ENCODE measurements at regions not wholly inside any gene's neighbourhood (a gene's known extent, or its start where the extent isn't known, plus 50 kb on each side); places are given as distances from the start of the nearest gene placed in this dataset.
"Not testable (repeated sequence)": the region's sequence is repeated elsewhere in the genome, so short reads cannot be mapped to it uniquely, and the experiment has no call there.

GRCh38 chr7:106752367-106752766 lies 91.4 kb upstream of the CCDC71L start:
- H3K36me3 ChIP-seq: no peaks in the 10 kb centered on the region
- TF ChIP-seq POLR2A (IDR thresholded peaks at IDR 0.05) (no peak), EP300 (IDR thresholded peaks at IDR 0.05) (no peak), POLR2AphosphoS5 (IDR thresholded peaks at IDR 0.05) (no peak)
- TF ChIP-seq, protein P1, sequence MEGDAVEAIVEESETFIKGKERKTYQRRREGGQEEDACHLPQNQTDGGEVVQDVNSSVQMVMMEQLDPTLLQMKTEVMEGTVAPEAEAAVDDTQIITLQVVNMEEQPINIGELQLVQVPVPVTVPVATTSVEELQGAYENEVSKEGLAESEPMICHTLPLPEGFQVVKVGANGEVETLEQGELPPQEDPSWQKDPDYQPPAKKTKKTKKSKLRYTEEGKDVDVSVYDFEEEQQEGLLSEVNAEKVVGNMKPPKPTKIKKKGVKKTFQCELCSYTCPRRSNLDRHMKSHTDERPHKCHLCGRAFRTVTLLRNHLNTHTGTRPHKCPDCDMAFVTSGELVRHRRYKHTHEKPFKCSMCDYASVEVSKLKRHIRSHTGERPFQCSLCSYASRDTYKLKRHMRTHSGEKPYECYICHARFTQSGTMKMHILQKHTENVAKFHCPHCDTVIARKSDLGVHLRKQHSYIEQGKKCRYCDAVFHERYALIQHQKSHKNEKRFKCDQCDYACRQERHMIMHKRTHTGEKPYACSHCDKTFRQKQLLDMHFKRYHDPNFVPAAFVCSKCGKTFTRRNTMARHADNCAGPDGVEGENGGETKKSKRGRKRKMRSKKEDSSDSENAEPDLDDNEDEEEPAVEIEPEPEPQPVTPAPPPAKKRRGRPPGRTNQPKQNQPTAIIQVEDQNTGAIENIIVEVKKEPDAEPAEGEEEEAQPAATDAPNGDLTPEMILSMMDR (IDR thresholded peaks at IDR 0.05): no peak
- no peak overlapping the region for H3K27ac ChIP-seq
- H3K9me3 ChIP-seq: peaks cover 5% of the 10 kb centered on the region
- no peak overlapping the region for H3K4me3 ChIP-seq
- DNase-seq (ENCODE audit: low spot score in 2 of 2): no peak
- no peaks in the 10 kb centered on the region for H3K27me3 ChIP-seq
- H3K4me1 ChIP-seq: no peaks in the 10 kb centered on the region
- WGBS: 25% methylated on average over 1 of the region's 1 CpG

GRCh38 chr7:106755024-106755423 lies 94.1 kb upstream of the CCDC71L start:
- not testable (repeated sequence) for H3K4me3 ChIP-seq; H3K9me3 ChIP-seq; H3K27ac ChIP-seq; H3K27me3 ChIP-seq; DNase-seq (ENCODE audit: low spot score in 2 of 2); H3K4me1 ChIP-seq; H3K36me3 ChIP-seq
- 96% methylated on average over 3 of the region's 3 CpGs for WGBS

DNA sequence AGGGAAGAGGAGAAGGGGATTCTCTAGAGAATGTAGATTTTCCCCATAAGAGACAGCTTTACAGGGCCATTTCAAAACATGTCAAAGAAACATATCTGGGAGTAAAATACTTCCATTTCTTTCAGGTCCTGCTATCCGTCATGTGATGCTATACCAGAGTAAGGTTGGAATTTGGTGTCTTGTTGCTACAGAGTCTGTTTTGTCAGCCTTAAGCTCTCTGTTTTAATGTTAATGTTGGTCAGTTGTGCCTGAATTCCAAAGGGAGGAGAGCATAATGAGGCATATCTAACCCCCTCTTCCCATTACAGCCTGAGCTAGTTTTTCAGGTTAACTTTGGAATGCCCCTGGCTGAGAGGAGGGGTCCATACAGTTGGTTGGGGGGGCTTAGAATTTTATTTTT lies 94.7 kb upstream of the CCDC71L start:
- DNase-seq (ENCODE audit: low spot score in 2 of 2): no peak
- TF ChIP-seq POLR2A (IDR thresholded peaks at IDR 0.05) (no peak), POLR2AphosphoS5 (IDR thresholded peaks at IDR 0.05) (no peak), EP300 (IDR thresholded peaks at IDR 0.05) (no peak)
- TF ChIP-seq, protein P1 (IDR thresholded peaks at IDR 0.05): no peak
- no peak overlapping the region for H3K4me3 ChIP-seq
- no peak overlapping the region for H3K27ac ChIP-seq
- no peaks in the 10 kb centered on the region for H3K36me3 ChIP-seq
- no peaks in the 10 kb centered on the region for H3K27me3 ChIP-seq
- peaks cover 4% of the 10 kb centered on the region for H3K4me1 ChIP-seq
- WGBS: 74% methylated on average over 1 of the region's 1 CpG
- H3K9me3 ChIP-seq: peaks cover 5% of the 10 kb centered on the region

GRCh38 chr7:106756071-106756470 lies 95.1 kb upstream of the CCDC71L start:
- Histone ChIP-seq H3K27me3 (no peaks in the 10 kb centered on the region), H3K9me3 (peaks cover 5% of the 10 kb centered on the region), H3K27ac (no peak overlapping the region), H3K4me3 (no peak overlapping the region), H3K36me3 (no peaks in the 10 kb centered on the region), H3K4me1 (peaks cover 4% of the 10 kb centered on the region)
- DNase-seq (ENCODE audit: low spot score in 2 of 2): no peak
- no peak for TF ChIP-seq EP300 (IDR thresholded peaks at IDR 0.05)
- no peak for TF ChIP-seq POLR2A (IDR thresholded peaks at IDR 0.05)
- TF ChIP-seq POLR2AphosphoS5 (IDR thresholded peaks at IDR 0.05): no peak
- TF ChIP-seq, protein P1 (IDR thresholded peaks at IDR 0.05): no peak

DNA sequence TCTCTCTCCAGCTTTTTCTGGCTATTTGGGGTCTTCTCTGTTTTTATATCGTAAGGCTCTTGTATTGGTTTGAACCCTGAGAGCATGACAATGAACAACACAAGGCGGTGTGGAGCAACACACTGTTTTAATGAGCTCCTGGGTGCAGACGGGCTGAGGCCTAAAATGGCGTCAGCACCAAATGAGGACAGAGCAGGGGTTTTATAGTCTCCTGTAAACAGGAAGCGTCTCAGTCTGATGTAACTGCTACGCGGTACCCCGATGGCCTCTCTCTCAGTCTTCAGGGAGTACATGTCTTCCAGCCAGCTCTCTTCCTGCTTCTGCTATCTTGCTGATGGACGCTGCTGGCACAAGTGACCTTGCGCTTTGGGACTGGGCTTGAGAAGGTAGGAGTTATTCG lies 95.9 kb upstream of the CCDC71L start:
- Histone ChIP-seq H3K27ac (no peak overlapping the region), H3K4me1 (peaks cover 4% of the 10 kb centered on the region), H3K36me3 (no peaks in the 10 kb centered on the region), H3K27me3 (no peaks in the 10 kb centered on the region), H3K4me3 (no peak overlapping the region), H3K9me3 (peaks cover 5% of the 10 kb centered on the region)
- TF ChIP-seq POLR2A (IDR thresholded peaks at IDR 0.05): no peak
- no peak for TF ChIP-seq EP300 (IDR thresholded peaks at IDR 0.05)
- TF ChIP-seq, protein P1 (IDR thresholded peaks at IDR 0.05): no peak
- TF ChIP-seq POLR2AphosphoS5 (IDR thresholded peaks at IDR 0.05): no peak
- WGBS: 90% methylated on average over 11 of the region's 11 CpGs
- DNase-seq (ENCODE audit: low spot score in 2 of 2): no peak

DNA sequence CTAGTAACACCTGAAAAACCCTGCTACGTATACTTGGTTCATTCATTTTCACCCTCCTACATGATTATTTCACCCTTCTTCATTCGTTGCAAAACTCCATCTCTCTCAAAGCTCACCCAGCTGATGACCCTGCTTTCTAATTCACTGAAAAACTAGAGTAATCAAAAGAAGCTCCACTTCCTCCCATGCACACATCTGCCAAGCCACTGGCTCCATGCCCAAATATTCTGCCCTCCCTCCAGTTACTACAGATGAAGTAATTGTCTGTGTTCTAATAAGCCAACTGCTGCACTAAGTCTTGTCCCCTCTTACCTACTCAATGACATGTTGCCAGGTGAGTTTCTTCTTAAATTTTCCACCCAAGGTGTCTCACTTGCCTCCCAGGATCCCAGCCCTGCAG lies 96.9 kb upstream of the CCDC71L start:
- 41% methylated on average over 2 of the region's 2 CpGs for WGBS
- no peak for TF ChIP-seq POLR2A (IDR thresholded peaks at IDR 0.05)
- H3K36me3 ChIP-seq: no peaks in the 10 kb centered on the region
- peaks cover 4% of the 10 kb centered on the region for H3K4me1 ChIP-seq
- H3K4me3 ChIP-seq: no peak overlapping the region
- no peak for DNase-seq (ENCODE audit: low spot score in 2 of 2)
- no peak overlapping the region for H3K27ac ChIP-seq
- H3K9me3 ChIP-seq: peaks cover 5% of the 10 kb centered on the region
- H3K27me3 ChIP-seq: no peaks in the 10 kb centered on the region

DNA sequence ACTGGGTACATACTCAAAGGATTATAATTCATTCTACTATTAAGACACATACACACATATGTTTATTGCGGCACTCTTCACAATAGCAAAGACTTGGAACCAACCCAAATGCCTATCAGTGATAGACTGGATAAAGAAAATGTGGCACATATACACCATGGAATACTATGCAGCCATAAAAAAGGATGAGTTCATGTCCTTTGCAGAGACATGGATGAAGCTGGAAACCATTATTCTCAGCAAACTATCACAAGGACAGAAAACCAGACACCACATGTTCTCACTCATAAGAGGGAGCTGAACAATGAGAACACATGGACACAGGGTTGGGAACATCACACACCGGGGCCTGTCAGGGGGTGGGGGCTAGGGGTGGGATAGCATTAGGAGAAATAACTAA lies 101.9 kb upstream of the CCDC71L start:
- not testable (repeated sequence) for DNase-seq (ENCODE audit: low spot score in 2 of 2); H3K9me3 ChIP-seq; H3K27ac ChIP-seq; H3K4me1 ChIP-seq; H3K4me3 ChIP-seq; H3K36me3 ChIP-seq; H3K27me3 ChIP-seq
- WGBS: 88% methylated on average over 2 of the region's 2 CpGs

Data from suprapubic skin (tissue), 4 donors.